Breast epithelium (tissue), 3 donors: ENCODE measurements at regions not wholly inside any gene's neighbourhood (a gene's known extent, or its start where the extent isn't known, plus 50 kb on each side); places are given as distances from the start of the nearest gene placed in this dataset.

Source experiments
- POLR2A ChIP-seq: fragments of 450-650 bp; IDR thresholded peaks from one replicate; pipeline ENCODE4 v1.6.1; 2016; ENCODE audit warnings: antibody characterized with exemption, mild to moderate bottlenecking, moderate library complexity
- POLR2AphosphoS5 ChIP-seq, 3 donors: sonication (generic); formaldehyde crosslinking; IDR thresholded peaks; one replicate each; pipeline ENCODE4 v1.6.1; 2017; ENCODE audit warnings: antibody characterized with exemption in 3 of 3

DNA sequence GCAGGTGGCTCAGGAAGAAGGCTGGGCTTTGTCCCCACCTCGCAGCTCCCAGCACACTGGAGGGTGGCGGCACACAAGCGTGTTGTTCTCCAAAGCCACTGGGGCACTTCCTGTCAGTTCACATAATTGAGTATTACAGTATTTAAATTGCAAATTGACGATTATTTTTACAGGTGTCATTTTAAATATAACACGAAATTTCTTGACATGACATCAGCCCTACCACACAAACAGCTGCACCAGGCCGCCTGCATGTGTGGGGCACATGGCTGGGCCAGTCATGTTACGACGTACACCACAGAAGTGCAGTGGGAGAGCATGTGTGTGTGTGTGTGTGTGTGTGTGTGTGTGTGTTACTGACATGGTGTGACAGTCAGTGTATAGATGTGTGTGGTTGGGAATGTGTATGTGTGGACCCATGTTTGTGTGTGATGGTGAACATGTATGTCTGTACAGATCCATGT lies 155.6 kb downstream of the TTC32 start:
- TF ChIP-seq POLR2AphosphoS5 (IDR thresholded peaks at IDR 0.05): no peak
- TF ChIP-seq POLR2A: no peak
